NCI-H446 treated with DMSO at 0.1 percent for 48 hours (cell line): ENCODE measurements at regions not wholly inside any gene's neighbourhood (a gene's known extent, or its start where the extent isn't known, plus 50 kb on each side); places are given as distances from the start of the nearest gene placed in this dataset.
"Not testable (repeated sequence)": the region's sequence is repeated elsewhere in the genome, so short reads cannot be mapped to it uniquely, and the experiment has no call there.

ENCODE experiments used
- DNase-seq: peaks from one replicate; lab custom pipeline; 2025; lab: John Stamatoyannopoulos, UW

DNA sequence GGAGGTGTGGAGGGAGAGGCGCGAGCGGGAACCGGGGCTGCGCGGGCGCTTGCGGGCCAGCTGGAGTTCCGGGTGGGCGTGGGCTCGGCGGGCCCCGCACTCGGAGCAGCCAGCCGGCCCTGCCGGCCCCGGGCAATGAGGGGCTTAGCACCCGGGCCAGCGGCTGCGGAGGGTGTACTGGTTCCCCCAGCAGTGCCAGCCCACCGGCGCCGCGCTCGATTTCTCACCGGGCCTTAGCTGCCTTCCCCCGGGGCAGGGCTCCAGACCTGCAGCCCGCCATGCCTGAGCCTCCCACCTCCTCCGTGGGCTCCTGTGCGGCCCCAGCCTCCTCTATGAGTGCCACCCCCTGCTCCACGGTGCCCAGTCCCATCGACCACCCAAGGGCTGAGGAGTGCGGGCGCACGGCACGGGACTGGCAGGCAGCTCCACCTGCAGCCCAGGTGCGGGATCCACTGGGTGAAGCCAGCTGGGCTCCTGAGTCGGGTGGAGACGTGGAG, 141.4 kb downstream of the SPRY1 start:
- not testable (repeated sequence) for DNase-seq

DNA sequence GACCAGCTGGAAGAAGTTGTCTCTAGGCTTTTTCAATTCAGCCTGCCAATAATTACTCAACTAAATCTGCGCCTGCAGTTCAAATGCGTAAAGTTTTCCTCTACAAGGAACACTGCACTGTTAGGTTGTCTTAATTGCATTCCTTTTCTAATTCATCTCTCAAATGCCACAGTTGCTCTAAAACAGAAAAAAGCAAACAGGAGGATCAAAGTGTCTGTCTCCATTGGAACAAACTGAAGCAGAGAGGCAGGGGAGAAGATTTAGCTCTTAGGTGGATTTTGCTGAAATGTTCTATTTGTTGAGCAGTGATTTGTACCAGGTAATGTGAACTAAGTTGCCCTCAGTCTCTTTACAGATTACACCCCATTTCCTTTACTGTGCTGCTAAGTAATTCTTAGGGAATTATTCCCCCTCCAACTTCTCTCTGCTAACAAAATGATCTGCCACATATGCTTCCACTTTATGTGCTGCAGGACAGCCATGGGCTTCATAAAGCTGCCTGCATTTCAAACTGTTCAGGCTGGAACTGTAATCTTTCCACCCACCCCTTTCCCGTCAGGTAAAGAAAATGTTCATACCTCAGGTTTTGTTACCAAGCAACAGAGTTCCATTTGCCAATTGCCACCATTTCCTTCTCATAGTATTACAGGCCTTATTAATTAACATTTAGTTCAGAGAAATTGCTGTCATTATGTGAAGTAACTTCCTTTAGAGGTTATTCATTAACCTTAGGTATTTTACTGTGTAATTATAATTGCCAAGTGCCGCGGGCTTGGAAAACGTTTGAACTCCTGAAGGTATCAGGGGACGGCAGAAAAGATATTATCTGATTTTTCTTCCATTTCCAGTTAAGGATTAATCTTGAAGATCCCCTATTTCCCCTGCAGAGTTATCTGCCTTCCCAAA, 149.3 kb downstream of the SPRY1 start:
- no peak for DNase-seq

DNA sequence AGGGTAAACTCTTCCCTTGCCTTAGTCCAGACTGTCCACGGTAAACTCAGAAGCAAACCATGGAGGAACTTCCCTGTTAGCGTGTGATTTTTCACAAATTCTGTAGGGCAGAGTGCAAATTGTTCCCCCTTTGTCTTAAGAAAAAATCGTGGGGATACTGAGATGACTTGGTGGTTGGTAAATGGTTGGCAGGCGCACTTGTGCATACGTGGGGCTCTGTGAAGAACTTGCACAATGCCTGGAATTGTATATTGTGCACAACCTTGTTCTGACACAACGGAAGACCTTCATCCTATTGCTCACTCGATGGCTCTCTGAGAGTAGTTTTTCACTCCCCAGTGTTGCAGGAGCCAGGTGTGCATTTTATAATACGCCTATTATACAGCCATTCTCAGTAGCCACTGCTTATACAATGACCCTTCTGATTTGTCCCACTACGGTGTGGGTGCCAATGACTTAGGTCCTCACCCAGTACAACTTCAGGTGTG, 150.0 kb downstream of the SPRY1 start:
- no peak for DNase-seq

DNA sequence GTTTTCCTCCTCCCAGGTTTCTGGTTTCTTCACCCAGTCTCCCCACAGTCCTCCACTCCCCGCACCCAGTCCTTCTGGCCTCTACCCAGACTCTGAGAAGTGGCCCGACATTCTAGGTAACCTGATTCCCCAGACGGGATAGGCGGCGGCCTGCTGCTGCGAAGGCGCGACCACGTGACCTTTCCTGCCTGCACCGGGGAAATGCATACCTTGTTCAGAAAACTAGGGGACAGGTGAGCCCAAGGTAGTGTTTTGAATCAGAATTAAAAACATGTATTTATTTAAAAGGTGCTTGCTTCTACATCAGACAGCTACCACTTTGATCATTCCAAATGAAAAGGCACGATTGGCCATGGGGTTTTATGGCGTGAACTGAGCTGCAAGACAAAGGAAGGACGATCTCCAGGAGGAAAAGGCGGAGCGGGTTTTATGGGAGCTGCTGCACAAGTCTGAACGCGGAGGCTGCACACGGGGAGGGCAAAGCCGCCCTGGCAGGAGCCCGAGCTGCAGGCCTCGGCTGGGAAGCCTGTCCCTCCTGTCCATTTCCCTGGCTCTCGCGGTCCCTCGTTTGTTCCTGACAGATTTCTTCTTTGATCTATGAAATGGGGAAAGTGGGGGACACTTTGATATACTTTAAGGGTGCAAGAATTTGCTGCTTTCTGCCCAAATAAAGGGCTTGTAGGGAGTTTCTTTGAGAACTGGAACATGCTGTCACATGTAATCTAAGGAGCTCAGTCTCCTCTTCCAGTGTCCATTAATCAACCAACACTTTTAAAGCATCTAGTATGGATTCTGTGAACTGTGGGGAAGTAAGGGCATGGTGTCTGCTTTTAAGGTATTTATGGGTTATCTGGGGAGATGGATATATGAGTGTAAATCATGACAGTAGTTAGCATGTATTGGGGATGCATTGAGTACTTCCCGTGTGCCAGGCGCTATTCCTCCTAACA, 150.9 kb downstream of the SPRY1 start:
- DNase-seq: no peak

DNA sequence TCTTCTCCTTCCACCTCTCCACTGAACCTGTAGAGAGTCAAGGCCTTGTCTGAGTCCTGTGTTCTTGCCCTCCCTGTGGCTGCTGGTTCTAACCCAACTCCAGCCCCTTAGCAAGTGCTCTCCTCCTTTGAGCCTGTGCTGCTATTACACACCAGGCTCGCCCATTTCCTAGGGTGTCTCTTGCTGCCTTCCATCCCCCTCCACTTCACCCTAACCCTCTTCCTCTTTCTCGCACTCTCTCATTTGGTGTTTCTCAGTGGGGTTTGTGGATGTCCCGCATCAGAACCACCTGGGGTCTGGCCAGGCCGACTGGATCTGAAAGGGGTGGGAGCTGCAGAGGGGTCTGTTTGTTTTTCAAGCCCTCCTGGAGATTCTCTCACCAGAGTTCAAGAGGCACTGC, 156.7 kb downstream of the SPRY1 start:
- no peak for DNase-seq

DNA sequence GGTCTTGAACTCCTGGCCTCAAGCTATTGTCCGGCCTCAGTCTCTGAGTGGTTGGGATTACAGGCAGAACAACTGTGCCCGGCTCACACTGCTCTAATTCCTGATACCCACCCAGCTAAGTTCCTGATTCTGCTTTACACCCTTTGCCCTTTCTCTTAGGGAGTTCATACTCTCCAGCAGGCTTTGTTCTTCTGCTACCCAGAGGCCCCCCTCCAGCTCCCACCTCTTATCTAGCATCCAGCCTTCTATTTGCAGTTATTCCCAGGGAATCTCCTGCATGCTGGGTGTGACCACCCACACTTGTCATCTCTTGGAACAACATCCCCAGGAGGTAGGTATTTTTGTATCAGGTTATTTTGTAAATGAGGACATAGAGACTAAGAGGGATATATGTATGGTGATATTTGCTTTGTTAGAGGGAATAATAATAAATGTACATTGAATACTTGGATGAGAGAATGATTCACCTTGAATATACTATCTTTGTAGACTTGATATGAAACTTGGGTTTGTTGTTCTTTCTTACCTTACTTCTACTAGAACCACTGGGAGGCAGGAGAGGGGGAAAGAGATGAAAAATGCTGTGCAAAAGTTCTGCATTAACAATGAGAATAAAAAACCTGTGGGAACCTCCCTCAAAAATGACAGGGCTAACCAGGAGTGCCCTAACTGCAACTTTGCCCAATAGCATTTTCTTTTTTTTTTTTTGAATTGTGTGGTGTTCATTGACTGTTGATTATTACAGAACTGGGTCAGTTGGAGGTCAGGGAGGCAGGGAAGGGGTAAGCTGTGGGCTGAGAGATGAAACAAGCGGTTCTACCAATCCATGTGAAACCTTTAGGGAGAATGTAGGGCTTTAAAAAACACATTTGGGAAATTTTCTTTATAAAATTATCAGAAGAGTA, 157.4 kb downstream of the SPRY1 start:
- DNase-seq: no peak

DNA sequence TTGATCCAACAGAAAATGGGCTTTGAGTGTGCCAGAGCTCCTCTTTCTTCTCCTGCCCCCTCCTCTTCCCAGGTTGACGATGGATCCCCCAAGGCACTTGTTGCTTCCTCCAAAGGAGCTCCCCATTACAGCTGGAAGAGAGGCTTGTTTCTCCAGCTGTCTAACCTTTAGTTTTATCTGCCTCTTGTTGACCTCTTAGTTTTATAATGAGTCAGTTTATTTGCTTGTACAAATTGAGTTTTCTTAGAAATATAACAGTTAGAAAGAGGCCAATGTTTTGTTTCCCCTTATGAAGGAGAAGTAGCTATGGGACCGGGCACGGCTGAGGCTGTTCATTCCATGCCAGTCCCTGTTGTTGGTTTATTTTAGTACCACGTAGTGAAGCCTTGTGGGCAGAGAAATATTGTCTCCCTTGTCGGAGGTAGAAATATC, 158.2 kb downstream of the SPRY1 start:
- no peak for DNase-seq

DNA sequence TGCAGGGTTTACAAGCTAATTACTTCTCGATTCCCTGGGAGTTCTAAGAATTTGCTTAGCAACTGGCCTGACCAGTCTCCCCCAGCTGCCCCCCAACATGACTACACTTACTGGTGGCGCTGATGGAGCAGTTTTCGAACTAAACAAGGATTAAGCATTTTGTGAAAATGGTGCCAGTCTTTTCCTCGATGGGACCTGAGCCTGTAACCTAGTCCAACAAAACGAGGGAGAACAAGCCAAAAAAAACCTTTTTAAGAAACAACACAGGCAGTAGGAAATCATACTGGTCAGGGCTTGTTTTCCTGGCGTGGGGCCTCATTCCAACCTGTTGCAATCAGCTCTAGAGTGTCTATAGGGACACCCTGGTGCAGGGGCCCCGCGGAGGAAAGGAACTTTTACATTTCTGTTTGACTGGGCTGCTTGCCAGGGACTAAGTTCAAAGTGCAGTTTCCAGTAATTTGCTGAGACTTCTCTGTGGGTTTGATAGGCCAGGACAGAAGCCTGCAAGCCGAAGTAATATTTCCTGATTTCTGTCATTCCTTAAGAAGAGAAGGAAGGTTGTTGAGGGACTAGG, 158.7 kb downstream of the SPRY1 start:
- DNase-seq: no peak

DNA sequence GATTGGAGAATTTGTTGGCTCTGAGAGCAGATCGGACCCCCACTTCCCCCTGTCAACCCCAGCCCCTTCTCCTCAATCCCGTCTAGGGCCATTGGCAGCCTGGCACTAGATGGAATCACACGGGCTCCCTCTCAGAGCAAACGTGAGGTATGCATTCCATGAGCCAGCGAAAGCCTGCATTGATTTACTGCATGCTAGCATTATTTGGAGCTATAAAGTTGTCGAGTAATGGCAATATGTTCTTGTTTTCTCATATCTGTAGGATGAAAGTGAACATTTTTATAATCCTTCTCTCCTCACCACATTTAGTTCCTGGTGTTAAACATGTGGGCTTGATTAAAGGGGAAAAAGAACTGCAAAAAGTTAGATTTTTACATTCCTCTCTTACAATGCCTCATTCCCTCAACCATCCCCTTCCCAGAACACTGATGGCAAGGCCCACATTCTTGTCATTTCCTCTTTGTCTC, 159.2 kb downstream of the SPRY1 start:
- DNase-seq: no peak

DNA sequence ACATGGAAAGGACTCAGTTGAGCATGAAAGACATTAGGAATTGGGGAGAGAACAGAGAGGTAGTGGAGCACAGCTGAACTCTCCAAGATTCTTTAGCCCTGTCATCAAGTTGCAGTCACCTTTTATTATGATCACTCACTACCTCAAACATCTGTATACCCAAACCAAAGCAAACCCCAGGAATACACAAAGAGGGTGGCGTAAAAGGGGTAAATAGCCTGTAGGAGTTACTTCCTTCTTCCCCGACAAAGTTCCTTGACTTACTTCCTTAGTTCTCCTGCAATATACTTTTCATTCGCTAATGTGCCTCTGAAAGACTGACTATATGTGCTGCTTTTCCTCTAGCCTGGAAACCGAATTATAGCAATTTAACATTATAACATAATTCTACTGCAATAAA, 159.9 kb downstream of the SPRY1 start:
- DNase-seq: no peak

DNA sequence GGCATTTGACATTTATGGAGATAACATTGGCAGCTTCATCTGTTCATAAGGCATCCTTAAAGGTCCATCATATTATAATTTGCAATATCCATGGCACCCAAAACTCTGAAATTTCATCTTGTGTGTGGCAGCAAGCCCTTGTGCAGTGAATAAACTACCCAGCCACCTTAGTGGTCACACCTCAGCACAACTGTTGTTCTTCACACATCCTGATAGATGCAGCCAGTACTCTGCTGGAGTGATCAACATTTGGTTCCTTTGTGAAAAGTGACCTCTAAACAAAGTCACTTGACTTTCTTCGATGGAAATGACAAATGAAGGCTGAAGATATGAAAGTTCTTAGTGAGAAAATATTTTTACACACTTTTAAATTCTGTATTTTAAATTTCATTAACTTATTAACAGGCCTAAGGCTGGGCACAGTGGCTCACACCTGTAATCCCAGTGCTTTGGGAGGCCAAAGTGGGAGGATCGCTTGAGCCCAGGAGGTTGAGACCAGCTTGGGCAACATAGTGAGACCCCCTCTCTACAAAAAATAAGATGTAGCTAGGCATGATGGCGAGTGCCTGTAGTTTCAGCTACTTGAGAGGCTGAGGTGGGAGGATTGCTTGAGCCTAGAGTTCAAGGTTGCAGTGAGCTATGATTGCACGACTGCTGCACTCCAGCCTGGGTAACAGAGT, 161.4 kb downstream of the SPRY1 start:
- DNase-seq: no peak

DNA sequence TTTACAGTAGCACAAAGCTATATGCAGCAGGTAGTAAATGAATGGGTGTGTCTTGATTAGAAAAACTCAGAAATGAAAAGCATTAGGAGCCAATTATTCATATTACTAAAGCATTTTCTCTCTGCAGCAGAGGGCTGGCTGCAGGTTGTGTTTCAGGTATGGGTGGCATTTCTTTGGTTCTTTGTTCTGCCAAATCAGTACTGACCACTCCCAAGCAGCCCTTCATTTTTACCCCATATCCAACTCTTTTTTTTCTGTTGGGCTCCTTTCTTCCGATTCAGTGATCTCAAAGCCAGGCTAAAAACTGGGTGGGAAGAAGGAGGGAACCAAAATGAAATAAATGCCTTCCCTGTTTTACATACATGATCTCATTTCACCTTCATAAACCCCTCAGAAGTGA, 162.3 kb downstream of the SPRY1 start:
- DNase-seq: no peak

DNA sequence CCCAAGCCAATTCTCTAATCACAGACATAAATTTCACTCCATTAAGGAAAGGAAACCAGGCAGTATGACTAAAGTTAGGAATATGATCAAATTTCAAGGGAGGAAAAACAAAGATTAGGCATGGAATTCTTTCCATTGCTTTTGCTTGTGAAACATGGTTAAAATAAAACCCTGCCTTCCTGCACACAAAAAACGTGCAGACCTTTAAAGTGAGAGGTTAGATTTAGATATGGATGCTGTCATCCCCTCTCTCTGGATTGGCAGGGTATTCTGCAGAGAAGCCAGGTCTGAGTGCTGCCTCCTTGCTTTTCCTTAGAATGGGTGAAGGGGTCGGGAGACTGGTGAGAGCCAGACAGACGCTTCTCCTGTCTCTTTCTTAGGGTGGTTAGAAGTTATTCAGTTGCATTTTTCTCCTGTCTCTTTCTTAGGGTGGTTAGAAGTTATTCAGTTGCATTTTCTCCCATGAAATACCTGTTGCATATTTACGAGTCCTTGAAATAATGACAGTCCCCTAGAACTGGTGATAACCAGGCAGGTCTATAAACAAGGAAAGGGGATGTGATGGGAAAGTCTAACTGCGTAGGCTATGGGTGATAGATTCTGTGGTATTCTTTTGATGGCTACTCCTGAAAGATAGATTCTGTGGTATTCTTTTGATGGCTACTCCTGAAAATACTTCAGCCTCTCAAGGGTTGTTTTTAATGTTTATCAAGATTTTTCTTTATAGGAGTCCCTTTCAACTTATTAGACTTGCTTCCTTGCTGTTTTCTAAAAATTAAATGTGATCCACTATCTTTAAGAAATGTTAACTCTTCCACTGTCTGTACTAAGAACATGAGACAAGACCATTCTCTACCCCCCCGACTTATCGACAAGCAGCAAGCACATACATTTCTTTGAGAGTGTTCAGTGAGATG, 163.6 kb downstream of the SPRY1 start:
- no peak for DNase-seq

DNA sequence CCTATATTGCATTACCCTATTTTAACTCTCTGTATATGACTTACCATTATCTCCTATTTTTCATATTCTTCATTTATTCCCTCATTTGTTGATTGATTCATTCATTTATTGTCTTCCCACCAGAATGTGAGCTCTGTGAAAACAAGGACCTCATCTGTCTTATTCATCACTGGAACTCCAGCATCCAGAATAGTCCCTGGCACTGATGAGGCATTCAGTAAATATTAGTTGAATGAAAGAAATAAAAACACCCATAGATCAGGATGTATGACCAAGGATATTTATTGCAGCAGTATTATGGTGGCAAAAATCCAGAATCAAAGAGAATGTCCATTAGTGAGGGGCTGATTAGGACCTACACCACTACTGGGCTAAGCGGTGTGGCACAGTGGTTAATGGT, 164.9 kb downstream of the SPRY1 start:
- no peak for DNase-seq

DNA sequence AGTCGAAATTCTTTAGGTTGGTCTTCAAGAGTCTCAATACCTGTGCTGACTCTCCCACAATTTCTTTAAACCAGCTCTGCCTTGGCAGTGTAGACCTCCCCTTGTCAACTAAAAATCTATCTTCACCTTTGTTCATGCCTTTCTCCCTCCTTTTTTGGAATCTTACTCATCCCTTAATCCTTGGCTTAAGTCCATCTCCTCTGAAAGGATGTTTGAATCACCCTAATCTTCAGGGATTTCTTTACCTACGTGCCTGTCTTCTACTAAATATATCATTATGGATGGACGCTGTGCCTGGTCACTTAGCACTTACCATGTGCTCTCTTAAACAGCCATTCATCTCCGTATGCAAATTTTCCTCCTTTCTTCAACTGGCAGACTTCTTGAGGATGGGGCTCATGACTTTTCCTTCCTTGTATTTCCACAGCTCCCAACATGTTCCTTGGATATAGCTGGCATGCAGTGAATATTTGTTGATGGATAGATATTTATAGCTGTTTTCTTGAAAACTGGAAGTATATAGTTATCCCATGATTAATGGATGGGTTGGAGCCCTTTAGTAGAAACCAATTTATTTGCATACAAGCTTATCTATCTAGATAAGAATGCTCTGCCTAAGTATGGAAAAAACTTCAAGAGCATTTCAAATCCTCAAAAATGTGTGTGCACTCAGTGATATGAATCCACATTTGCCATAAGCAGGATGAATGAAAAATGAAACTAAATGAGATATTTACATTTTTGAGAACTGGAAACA, 166.6 kb downstream of the SPRY1 start:
- DNase-seq: no peak

DNA sequence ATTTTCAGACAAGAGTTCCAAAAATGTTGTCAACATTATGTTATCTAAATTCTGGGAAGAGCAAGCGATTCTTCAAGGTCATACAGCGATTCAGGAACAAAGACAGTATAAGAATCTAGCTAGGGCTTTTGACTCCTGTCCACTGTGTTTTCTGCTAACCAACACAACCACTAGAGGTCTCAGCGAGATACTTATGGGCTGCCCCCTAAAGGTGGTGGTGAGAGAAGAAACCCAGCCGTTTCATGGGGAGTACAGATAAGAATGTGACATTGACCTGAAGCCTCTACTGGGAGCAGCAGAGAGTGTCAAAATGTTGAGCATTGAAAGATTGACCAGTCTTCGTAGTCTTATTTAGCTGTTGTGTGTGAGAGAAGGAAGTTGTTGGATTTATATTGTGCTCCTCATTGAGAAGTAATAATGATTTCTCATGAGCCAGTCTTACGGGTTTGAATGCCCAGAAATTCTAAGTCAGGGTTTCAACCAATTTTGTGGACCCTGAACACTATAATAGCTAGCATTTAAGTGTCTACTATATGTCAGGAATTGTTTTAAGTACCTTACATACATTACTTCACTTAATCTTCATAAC, 168.3 kb downstream of the SPRY1 start:
- peak; percentile 23 for DNase-seq

DNA sequence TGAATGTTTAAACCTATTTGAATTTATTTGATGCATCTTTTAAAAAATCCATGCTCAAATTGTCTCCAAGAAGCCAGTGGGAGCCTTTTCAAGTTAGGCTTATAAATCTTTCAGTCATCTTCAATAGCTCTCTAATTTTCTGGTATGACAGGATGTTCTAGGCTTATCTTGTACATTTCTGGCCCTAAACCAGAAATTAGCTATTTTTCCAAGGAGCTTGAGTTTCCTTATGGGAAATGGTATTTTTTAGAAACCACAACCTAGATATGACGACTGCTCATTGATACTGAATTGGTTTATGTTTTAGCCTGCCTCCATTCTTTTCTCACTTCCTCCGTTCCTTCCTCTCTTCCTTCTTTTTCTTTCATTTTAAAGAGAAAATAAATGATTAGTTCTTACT, 172.3 kb downstream of the SPRY1 start:
- DNase-seq: no peak

DNA sequence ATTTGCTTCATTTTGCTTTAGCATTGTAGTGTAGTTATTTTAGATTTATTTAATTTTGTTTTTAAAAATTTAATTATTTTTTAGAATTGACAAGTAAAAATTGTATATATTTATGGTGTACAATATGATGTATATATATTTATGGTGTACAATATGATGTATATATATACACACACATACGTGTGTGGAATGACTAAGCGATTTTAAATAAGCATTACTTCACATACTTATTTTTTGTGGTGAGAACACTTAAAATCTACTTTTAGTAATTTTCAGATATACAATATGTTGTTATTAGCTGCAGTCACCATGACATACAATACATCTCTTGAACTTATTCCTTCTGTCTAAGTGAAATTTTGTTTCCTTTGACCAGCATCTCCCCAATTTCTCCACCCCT, 172.9 kb downstream of the SPRY1 start:
- DNase-seq: no peak
